GM21619 (cell line): ENCODE measurements at regions not wholly inside any gene's neighbourhood (a gene's known extent, or its start where the extent isn't known, plus 50 kb on each side); places are given as distances from the start of the nearest gene placed in this dataset.
"Not testable (repeated sequence)": the region's sequence is repeated elsewhere in the genome, so short reads cannot be mapped to it uniquely, and the experiment has no call there.

ENCODE experiments used
- ATAC-seq: cut with Tn5 transposase; IDR thresholded peaks from one replicate; pipeline ENCODE4 v1.9.1; 2021; ENCODE audit not compliant: unreplicated experiment

- ATAC-seq, result no peak
Observed at GRCh38 chr6:16909658-16910360, 148.5 kb upstream of the ATXN1 start.

GRCh38 chr6:16907991-16908390 lies 146.7 kb upstream of the ATXN1 start:
- ATAC-seq, result no peak

DNA sequence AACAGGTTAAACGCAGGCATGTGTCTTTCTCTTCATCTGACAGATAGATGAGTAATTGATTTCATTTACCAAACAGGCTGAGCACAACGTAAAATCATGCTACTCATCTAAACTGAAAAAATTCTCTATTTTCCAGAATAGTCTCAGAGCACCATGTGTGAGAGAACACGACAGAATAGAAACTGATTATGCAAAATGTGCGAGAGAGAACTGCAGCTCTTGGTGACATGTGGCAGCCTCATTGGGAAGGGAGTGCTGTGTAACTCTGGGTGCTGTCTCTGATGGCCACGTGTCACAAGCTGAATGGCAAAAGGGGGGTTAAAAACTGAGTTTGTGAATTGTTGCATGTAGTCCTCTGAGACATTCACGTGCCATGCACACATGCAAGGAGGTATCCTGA lies 143.7 kb upstream of the ATXN1 start:
- ATAC-seq, result no peak

GRCh38 chr6:16903470-16903869 lies 142.2 kb upstream of the ATXN1 start:
- no peak for ATAC-seq

- no peak for ATAC-seq
Observed at GRCh38 chr6:16902502-16902901, 141.2 kb upstream of the ATXN1 start.

GRCh38 chr6:16901782-16902181 lies 140.5 kb upstream of the ATXN1 start:
- ATAC-seq, result no peak

DNA sequence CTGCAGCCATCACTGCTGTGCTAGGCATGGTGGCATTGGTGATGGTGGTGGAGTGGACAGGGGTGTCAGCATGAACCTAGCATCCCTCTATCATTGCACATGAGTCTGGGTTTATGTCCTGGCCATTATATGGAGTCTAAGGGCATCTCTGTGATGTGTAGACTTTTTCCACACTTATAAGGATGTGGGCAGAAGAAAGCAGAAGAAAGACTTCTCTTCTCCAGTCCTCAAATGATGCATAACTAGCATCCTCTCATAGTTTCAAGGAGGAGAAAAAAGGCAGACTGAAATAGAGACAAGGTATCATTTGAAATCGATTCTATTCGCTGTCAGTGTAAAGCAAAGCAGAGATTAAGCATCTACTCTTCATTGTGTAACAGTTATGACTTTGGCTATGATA lies 140.0 kb upstream of the ATXN1 start:
- no peak for ATAC-seq

DNA sequence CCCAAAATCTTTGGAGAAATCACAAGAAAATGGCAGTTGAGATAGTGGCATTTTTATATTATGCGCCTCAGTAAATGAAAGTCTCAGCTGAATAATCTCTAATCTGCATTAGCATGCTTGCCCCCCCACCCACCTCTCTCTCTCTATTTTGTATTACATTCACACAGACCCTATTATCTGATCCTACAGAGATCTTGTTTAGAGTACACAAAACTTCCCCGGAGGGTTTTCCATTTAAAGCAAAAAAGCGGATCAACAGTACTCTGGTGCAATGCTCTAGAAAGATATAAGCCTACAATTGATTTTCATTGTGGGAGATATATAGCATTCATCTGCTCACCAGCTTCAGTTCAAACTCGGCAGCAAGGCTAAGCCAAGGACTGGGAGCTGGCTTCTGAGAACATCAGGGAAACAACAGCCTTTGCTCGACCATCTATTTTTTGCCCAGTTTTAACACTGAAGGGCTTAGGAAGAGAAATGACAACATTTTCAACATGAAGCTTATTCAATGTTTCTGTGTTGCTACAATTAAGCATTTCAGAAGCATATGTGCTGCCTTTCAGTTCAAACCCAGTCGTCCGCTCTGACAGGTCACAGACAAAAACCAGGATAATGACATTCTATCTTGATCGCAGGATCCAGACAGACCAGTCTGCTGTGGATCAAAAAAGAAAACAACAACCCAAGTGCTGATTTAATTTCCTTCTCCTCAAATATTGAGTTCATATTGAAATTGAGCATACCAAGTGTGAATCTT lies 137.6 kb upstream of the ATXN1 start:
- no peak for ATAC-seq

DNA sequence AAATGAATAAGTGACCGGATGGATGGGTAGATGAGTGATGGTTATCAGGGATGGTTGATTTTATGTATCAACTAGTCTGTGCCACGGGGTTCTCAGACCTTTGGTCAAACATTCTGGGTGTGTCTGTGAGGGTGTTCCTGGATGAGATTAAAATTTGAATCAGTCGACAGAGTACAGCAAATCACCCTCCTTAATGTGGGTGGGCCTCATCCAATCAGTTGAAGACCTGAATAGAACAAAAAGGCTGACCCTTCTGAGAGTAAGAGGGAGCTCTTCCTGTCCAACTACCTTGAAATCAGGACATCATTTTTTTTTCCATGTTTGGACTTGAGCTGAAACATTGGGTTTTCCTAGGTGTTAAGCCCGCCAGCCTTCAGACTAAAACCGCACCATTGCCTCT lies 136.4 kb upstream of the ATXN1 start:
- no peak for ATAC-seq

GRCh38 chr6:16894301-16894700 lies 133.0 kb upstream of the ATXN1 start:
- no peak for ATAC-seq

DNA sequence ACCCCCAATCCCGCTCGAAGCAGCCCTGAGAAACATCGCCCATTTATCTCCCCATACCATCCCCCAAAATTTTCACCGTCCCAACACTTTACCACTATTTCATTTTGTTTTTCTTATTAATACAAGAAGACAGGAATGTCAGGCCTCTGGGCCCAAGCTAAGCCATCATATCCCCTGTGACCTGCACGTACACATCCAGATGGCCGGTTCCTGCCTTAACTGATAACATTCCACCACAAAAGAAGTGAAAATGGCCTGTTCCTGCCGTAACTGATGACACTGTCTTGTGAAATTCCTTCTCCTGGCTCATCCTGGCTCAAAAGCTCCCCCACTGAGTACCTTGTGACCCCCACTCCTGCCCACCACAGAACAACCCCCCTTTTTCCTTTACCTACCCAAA lies 129.8 kb upstream of the ATXN1 start:
- not testable (repeated sequence) for ATAC-seq

DNA sequence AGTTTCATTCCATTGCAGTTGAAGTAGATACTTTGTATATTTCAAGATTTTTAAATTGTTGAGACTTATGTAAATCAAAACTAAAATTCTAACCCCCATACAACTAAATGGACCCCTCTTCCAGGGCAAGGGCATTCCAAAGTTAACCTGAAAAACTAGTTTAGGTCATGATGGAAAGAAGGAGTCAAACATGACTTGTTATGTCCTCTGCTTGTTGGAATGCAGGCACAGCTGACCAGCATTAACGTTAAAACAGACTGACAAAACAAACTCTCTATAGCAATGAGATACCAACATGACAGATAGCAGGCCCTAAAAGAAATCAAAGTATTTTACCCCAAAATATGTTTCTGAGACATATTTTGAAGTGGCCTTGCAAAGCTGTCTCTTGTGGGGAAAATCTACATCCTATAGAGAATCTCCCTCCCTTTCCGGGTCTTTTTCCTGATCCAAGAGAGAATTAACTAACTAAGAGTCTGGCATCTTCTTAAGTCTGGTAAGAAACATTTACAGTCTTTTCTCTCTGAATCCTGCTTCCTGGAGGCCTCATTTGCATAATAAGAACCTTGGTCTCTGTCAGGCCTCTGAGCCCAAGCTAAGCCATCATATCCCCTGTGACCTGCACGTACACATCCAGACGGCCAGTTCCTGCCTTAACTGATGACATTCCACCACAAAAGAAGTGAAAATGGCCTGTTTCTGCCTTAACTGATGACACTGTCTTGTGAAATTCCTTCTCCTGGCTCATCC lies 124.3 kb upstream of the ATXN1 start:
- no peak for ATAC-seq

DNA sequence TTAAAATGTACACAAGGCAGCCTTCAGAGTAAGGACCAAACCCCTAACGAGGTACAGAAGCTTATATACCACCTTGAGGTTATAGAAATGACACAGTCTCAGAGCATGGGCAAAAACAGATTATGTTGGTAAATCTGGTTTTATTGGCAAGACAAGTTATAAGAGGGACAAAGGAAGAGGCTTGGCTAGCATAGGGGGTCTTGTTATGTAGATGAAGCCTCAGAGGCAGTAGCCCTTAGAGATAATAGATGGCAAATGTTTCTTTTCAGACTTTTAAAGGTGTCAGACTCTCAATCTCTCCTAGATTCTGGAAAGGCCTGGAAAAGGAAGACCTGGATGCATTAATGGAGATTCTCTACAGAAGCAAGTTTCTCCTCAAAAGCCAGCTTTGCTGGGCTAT lies 123.3 kb upstream of the ATXN1 start:
- no peak for ATAC-seq

DNA sequence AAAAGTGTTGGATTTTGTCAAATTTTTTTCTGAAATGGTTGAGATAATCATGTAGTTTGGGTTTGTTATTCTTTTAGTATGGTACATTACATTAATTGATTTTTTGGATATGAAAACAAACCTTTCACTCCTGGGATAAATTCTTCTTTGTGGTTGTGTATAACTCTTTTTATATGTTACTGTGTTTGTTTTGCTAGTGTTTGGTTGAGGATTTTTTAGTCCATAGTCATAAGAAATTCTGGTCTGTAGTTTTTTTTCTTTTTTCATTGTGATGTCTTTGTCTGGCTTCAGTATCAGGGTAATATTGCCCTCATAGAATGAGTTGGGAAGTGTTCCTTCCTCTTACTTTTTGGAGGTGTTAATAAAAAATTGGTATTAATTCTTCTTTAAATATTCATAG lies 122.2 kb upstream of the ATXN1 start:
- ATAC-seq, result no peak

- ATAC-seq, result no peak
Observed at GRCh38 chr6:16882230-16882629, 121.0 kb upstream of the ATXN1 start.

DNA sequence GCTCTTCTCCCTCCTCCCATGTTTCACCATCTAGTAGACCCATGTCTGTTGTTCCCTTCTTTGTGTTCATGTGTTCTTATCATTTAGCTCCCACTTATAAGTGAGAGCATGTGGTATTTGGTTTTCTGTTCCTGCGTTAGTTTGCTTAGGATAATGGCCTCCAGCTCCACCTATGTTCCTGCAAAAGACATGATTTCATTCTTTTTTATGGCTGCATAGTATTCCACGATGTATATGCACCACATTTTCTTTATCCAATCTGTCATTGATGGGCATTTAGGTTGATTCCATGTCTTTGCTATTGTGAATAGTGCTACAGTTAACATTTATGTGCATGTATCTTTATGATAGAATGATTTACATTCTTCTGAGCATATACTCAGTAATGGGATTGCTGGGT lies 115.6 kb upstream of the ATXN1 start:
- ATAC-seq, result not testable (repeated sequence)

- ATAC-seq, result no peak
Observed at GRCh38 chr6:16876201-16876600, 114.9 kb upstream of the ATXN1 start.

DNA sequence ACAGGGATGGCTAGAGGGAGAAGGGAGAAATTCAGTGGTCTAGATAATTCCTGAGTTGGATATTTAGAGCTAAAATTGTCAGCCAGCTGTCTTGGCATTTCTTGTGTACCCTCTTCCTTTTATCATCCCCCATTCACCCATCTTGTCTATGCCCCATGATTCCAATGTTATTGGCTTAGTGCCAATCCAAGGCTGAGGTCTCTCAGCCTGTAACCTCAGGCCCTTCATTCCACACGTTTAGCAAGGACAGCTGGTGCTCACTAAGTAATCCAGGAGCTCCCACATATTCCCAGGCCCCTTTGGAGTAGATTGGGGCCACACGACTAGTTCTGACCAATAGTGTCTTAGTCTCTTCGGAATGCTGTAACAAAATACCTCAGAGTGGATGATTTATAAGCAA lies 112.4 kb upstream of the ATXN1 start:
- ATAC-seq, result no peak

DNA sequence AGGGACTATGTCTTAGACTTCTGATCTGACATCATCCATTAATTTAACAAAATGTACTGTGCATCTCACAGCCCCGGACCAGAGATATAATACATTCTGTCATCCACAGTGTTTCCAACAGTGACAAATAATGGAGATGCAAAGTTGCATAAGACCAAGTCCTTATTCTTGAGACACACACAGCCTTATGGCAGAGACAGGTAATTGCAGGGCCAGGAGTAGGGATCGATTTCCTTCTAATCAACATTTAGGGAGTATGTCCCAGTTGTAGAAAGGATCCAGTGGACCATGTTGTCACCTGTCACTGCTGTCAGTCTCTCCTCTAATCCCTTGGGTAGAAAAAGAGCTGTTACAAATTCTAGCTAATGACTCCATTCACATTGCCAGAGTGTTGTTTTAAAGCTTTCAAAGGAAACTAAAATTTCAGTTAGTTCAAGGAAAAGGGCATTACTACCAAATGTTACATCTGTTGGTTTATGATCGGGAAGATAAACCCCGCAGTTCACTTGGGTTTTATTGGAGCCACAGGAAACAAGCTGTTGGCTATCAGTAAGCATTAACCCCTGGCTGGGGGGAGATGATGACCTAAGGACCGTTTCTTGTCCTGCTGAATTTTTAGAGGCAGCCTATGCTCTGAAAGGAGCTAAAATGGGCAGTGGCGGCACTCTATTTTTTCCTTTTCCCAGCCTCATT lies 111.4 kb upstream of the ATXN1 start:
- ATAC-seq, result no peak

- ATAC-seq, result no peak
Observed at GRCh38 chr6:16871047-16871446, 109.8 kb upstream of the ATXN1 start.

GRCh38 chr6:16868968-16869367 lies 107.7 kb upstream of the ATXN1 start:
- ATAC-seq, result no peak
